ENCODE measurements at regions not wholly inside any gene's neighbourhood (a gene's known extent, or its start where the extent isn't known, plus 50 kb on each side); places are given as distances from the start of the nearest gene placed in this dataset.

- no peak for DNase-seq
These were observed 257.4 kb upstream of the XYLT1 start for GRCh38 chr16:17728196-17728595.

- DNase-seq = no peak
These were observed 253.6 kb upstream of the XYLT1 start for GRCh38 chr16:17724242-17724898.

GRCh38 chr16:17723531-17724134, 252.9 kb upstream of the XYLT1 start:
- no peak for DNase-seq

DNA sequence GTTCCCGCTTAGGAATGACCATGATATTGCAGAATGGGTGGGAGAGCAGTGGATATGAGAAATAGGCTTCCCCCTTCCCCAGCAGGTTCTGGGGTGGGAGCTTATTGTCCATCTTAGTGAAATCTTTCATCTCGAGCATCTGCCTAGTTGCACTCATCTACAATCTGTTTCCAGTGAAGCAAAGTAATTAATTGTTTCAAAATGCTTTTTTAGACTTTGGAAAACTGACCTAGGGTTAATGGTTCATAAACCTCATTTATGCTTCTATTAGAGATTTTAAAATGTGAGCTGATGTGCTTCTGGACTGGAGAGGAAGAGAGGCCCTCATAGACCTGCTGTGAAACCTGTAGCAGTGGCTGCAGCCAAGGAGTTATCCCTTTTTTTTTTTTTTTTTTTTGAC, 247.7 kb upstream of the XYLT1 start:
- DNase-seq = no peak

- DNase-seq = no peak
These were observed 235.1 kb upstream of the XYLT1 start for GRCh38 chr16:17705847-17706246.

DNA sequence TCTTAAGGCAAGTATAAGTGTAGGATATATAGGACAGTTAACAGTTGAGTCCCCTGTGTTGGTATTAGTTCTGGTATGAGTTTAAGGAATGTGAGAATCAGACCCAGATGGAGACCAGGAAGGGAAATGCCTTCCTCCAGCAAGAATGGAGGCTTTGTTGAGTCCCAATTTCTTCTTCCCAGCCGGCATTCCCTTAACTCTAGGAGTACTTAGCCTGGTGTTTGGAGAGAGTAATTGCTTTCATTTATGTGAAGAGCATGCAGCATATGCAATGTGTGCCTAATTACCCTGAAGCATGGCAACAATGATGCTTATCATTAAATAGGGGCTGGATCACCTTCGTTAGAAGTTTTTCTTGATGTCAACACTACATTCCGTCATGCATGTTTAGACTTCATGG, 225.9 kb upstream of the XYLT1 start:
- peak; percentile 28 for DNase-seq

- no peak for DNase-seq
These were observed 221.7 kb upstream of the XYLT1 start for GRCh38 chr16:17692484-17692883.

- DNase-seq = peak; percentile 11
These were observed 221.1 kb upstream of the XYLT1 start for GRCh38 chr16:17691899-17692176.

DNA sequence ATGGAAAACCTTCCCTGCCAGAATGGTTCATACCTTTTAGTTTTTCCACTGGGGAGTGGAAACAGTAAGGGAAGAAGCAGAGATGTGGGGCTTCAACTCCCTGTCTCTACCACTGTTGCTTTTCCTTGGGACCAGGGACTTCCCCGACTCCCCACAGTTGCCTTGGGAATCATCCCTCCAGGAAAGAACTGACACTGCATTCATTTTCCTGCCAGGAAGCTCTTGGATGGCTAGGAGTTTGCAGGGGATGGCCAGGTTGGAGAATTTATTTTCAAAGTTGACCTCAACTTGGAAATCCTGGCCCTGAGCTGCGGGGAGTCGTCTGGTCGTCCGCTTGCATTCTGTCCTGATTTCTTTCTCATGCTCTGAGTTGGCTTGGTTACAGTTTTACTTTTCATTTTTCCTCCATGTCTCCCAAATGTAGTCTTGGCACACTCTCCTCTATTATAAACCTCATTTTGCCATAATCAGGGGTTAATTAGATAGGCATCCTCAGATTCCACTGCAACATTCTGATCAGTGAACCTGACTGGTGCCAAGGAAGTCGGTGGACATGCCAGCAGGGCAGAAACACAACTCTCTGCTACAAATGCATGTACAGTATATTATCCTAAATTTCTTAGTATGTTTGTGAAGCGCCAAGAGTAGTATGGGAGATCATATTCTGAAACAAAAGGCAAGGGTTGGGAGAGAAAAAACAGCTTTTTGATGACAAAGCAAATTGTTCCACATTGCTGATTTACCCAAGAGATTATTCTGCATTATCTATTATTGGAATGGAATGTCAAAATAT, 220.5 kb upstream of the XYLT1 start:
- DNase-seq = no peak

DNA sequence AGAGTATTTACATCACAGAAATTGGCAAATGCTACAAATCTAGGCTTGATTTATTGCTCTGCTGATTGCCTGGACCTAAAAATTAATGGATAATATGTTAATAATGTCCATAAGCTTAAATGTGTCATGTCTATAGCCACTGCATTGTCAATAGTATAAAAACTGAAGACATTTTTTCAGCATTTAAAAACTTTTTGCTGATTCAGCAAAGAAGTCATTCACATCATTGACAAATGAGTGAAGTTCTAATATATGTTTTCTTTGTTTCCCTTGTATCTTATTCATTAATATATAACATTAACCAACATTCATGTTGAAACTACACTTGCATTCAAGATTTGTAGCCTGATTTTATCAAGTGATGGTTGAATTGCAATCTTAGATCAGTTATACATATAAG, 214.7 kb upstream of the XYLT1 start:
- DNase-seq = no peak

- no peak for DNase-seq
These were observed 212.5 kb upstream of the XYLT1 start for GRCh38 chr16:17683281-17683680.

DNA sequence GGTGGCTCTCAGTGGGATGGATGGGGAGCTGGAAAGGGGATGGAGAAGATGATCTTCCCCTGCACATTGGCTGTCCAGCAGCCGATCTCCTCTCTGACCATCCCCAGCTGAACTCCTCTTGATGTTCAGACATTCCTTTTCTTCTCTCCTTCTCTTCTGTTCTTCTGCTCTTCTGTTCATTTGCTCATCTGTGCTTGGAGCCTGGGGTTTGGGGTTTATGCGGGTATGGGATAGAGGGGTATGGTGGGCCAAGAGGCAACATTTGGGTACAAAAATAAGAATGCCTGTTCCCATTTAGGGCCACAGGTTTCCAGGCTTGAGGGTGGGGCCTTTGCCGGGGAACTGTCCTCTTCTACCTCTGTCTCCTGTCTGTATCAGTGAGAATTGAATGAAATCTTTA, 205.4 kb upstream of the XYLT1 start:
- no peak for DNase-seq

GRCh38 chr16:17668386-17668785, 197.6 kb upstream of the XYLT1 start:
- peak; percentile 52 for DNase-seq

DNA sequence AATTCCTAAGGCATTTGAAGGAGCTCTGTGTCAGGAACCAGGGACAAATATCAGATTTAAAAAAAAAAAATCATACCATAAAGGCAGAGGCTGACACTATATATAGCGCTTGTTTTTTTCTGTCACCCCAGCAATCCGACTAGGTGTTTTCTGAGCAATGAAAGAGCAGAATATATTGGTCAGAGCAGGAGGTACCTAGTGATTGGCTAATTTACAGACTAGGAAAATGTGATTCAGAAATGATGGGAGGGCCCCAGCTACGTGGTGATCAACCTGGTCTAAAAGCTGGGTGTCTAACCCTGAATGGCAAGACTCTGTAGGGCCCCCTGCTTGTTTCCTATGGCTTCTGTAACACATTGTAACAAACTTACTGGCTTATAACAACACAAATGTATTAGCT, 195.5 kb upstream of the XYLT1 start:
- no peak for DNase-seq

DNA sequence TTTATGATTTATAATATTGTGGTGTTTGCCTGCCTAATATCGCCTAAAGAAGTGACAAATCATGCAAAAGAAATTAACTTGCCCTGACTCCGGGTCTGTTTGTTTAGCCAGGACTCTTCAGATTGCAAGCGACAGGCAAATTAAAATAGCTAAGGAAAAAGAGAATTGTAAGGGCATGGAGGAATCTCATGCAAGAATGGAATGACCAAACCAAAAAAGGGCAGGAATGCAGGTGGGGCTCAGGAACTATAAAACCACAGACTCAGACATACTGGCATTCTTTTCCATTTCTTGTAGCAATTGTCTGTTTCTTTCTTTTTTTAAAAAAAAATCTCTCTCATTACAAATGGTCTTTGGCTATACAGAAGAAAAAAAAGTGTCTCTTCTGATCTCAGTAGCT, 188.1 kb upstream of the XYLT1 start:
- no peak for DNase-seq

GRCh38 chr16:17657045-17657444, 186.3 kb upstream of the XYLT1 start:
- no peak for DNase-seq

GRCh38 chr16:17654571-17654970, 183.8 kb upstream of the XYLT1 start:
- no peak for DNase-seq

- no peak for DNase-seq
These were observed 183.4 kb upstream of the XYLT1 start for GRCh38 chr16:17654142-17654541.

- no peak for DNase-seq
These were observed 177.4 kb upstream of the XYLT1 start for GRCh38 chr16:17647879-17648872.

DNA sequence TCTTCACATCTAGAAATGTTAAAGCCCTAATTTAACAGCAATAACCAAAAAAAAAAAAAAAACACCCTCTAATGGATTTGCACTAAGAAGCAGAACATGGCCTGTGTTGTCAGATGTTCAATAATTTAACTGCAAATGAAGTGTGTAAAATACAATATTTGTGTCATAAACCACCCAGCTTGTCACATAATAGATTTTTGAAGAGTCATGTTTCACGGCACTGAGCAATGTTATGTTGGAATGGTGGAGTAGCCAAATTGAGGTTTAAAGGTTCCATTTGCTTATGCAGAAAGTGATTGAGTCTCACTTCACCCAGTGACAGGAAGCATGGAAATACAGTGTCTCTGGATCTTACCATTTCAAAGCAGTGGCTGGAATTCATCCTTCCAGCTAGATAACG, 173.2 kb upstream of the XYLT1 start:
- DNase-seq = no peak

- DNase-seq = no peak
These were observed 171.2 kb upstream of the XYLT1 start for GRCh38 chr16:17641990-17642389.

DNA sequence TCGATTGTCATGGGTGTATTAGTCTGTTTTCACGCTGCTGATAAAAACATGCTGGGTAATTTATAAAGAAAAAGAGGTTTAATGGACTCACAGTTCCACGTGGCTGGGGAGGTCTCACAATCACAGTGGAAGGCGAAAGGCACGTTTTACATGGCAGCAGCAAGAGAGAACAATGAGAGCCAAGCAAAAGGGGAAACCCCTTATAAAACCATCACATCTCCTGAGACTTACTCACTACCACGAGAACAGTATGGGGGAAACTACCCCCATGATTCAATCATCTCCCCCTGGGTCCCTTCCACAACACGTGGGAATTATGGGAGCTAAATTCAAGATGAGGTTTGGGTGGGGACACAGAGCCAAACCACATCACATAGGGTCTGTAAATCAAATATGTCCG, 167.4 kb upstream of the XYLT1 start:
- DNase-seq = no peak

DNA sequence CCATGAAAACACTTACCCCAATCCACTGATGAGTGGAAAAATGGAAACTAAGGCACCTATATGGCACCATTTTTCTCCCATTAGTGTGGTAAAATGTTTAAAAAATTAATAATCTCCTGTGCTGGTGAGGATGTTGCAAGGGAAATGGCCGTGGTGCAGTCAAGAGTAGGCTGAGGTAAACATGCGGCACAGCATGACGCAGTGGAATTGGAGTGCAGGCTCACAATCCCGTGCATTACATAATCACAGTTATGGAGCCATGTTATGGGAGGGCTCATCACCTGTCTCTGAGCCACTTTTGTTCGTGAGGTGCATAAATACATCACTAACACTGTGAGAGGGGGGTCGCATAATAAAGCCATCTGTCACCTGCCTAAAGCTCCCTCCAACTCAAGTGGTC, 164.4 kb upstream of the XYLT1 start:
- no peak for DNase-seq
